ENCODE measurements at regions not wholly inside any gene's neighbourhood (a gene's known extent, or its start where the extent isn't known, plus 50 kb on each side); places are given as distances from the start of the nearest gene placed in this dataset.

GRCh38 chr1:190808035-190808434, 330.4 kb upstream of the BRINP3 start:
- TF ChIP-seq TAF1 (IDR thresholded peaks at IDR 0.05; ENCODE audit: borderline replicate concordance, low read depth, low read length), result no peak
- TF ChIP-seq BHLHE40 (IDR thresholded peaks at IDR 0.05; ENCODE audit: borderline replicate concordance in 1 of 2, low read depth in 2 of 2, low read length in 1 of 2), result no peak
- TF ChIP-seq POLR2A (IDR thresholded peaks at IDR 0.05; ENCODE audit: low read depth, low read length), result no peak

All from GM12878 (cell line).